ENCODE measurements at regions not wholly inside any gene's neighbourhood (a gene's known extent, or its start where the extent isn't known, plus 50 kb on each side); places are given as distances from the start of the nearest gene placed in this dataset.
"Not testable (repeated sequence)": the region's sequence is repeated elsewhere in the genome, so short reads cannot be mapped to it uniquely, and the experiment has no call there.

- Histone ChIP-seq H3K27ac (ENCODE audit: low read length) (no peak overlapping the region), H3K4me3 (ENCODE audit: low read length) (no peak overlapping the region), H3K27me3 (ENCODE audit: control insufficient read depth, insufficient read depth, low read length) (no peaks in the 10 kb centered on the region), H3K4me1 (ENCODE audit: control insufficient read depth, low read depth, low read length) (no peaks in the 10 kb centered on the region), H3K36me3 (ENCODE audit: control insufficient read depth, low read depth, low read length) (no peaks in the 10 kb centered on the region), H3K9ac (ENCODE audit: low read length) (no peak overlapping the region), H3K9me3 (ENCODE audit: control insufficient read depth, low read depth, low read length) (no peaks in the 10 kb centered on the region)
Measured at GRCh38 chr2:142291969-142292368, 161.2 kb upstream of the LRP1B start.

- H3K27me3 ChIP-seq (ENCODE audit: control insufficient read depth, insufficient read depth, low read length): no peaks in the 10 kb centered on the region
- H3K9me3 ChIP-seq (ENCODE audit: control insufficient read depth, low read depth, low read length): no peaks in the 10 kb centered on the region
- H3K4me1 ChIP-seq (ENCODE audit: control insufficient read depth, low read depth, low read length): no peaks in the 10 kb centered on the region
- H3K4me3 ChIP-seq (ENCODE audit: low read length): no peak overlapping the region
- no peaks in the 10 kb centered on the region for H3K36me3 ChIP-seq (ENCODE audit: control insufficient read depth, low read depth, low read length)
- H3K9ac ChIP-seq (ENCODE audit: low read length): no peak overlapping the region
- no peak overlapping the region for H3K27ac ChIP-seq (ENCODE audit: low read length)
Measured at GRCh38 chr2:142290931-142291330, 160.1 kb upstream of the LRP1B start.

GRCh38 chr2:142286618-142287017 is 155.8 kb upstream of the LRP1B start:
- no peaks in the 10 kb centered on the region for H3K36me3 ChIP-seq (ENCODE audit: control insufficient read depth, low read depth, low read length)

DNA sequence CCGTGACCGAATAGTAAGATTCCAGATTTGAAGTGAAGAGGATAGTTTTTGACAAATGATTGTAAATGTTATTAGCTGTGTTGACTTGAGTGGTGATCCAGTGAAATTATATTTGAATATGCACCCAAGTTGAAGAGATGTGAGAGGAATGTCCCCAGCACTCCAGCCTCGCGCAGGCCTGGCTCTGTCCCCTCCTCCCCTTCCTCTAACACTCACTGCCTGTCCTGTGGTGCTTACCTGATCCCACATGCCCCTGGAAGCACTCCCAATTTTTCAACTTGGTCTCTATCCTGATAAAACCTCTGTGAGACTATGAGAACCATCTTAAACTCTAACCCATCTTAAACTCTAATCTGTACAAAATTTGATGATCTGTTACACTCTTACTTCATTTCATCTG is 154.7 kb upstream of the LRP1B start:
- H3K27ac ChIP-seq (ENCODE audit: low read length): no peak overlapping the region
- no peaks in the 10 kb centered on the region for H3K36me3 ChIP-seq (ENCODE audit: control insufficient read depth, low read depth, low read length)

More at GRCh38 chr2:142286618-142287017, 155.8 kb upstream of the LRP1B start:
- H3K4me3 ChIP-seq (ENCODE audit: low read length): no peak overlapping the region
- no peaks in the 10 kb centered on the region for H3K27me3 ChIP-seq (ENCODE audit: control insufficient read depth, insufficient read depth, low read length)
- H3K4me1 ChIP-seq (ENCODE audit: control insufficient read depth, low read depth, low read length): no peaks in the 10 kb centered on the region
- H3K27ac ChIP-seq (ENCODE audit: low read length): no peak overlapping the region
- no peak overlapping the region for H3K9ac ChIP-seq (ENCODE audit: low read length)
- H3K9me3 ChIP-seq (ENCODE audit: control insufficient read depth, low read depth, low read length): no peaks in the 10 kb centered on the region

DNA sequence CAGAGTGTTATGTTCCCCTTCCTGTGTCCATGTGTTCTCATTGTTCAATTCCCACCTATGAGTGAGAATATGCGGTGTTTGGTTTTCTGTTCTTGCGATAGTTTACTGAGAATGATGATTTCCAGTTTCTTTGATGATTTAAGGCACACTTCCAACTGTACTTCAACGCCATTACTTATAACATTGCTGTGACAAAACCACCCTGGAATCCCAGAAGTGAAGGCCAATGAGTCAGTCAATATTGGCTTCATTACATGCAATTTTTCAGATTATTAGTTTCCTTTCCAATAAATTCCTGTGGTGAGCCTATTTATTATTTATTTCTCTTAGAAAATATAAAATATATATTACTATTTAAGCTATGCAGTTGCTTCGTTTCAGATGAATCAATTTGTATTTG is 153.5 kb upstream of the LRP1B start:
- not testable (repeated sequence) for H3K36me3 ChIP-seq (ENCODE audit: control insufficient read depth, low read depth, low read length); H3K27ac ChIP-seq (ENCODE audit: low read length); H3K9me3 ChIP-seq (ENCODE audit: control insufficient read depth, low read depth, low read length); H3K4me3 ChIP-seq (ENCODE audit: low read length); H3K27me3 ChIP-seq (ENCODE audit: control insufficient read depth, insufficient read depth, low read length); H3K4me1 ChIP-seq (ENCODE audit: control insufficient read depth, low read depth, low read length); H3K9ac ChIP-seq (ENCODE audit: low read length)

More for the DNA sequence above, 154.7 kb upstream of the LRP1B start:
- H3K27me3 ChIP-seq (ENCODE audit: control insufficient read depth, insufficient read depth, low read length): no peaks in the 10 kb centered on the region
- H3K4me1 ChIP-seq (ENCODE audit: control insufficient read depth, low read depth, low read length): no peaks in the 10 kb centered on the region
- no peaks in the 10 kb centered on the region for H3K9me3 ChIP-seq (ENCODE audit: control insufficient read depth, low read depth, low read length)
- no peak overlapping the region for H3K9ac ChIP-seq (ENCODE audit: low read length)
- H3K4me3 ChIP-seq (ENCODE audit: low read length): no peak overlapping the region

DNA sequence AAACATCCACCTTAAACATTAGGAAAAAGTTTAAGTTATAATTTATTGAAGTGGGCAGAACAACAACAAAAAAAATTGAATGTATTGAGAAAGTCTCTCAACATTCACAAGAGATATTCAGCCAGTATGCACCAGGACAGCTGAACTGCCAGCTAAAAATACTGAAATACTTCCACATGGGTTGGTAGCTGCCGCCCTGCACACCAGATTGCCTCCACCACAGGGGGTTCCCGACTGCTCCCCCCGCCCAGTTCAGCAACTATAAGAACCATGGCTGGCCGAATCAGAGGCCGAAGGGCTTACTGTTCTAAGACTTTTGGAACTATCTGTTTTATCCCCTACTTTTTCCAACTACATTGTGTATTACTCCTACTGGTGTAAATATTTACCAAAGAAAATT is 150.0 kb upstream of the LRP1B start:
- Histone ChIP-seq H3K36me3 (ENCODE audit: control insufficient read depth, low read depth, low read length) (no peaks in the 10 kb centered on the region), H3K27me3 (ENCODE audit: control insufficient read depth, insufficient read depth, low read length) (no peaks in the 10 kb centered on the region), H3K4me3 (ENCODE audit: low read length) (no peak overlapping the region), H3K27ac (ENCODE audit: low read length) (no peak overlapping the region), H3K9ac (ENCODE audit: low read length) (no peak overlapping the region), H3K4me1 (ENCODE audit: control insufficient read depth, low read depth, low read length) (no peaks in the 10 kb centered on the region), H3K9me3 (ENCODE audit: control insufficient read depth, low read depth, low read length) (peaks cover 7% of the 10 kb centered on the region)

DNA sequence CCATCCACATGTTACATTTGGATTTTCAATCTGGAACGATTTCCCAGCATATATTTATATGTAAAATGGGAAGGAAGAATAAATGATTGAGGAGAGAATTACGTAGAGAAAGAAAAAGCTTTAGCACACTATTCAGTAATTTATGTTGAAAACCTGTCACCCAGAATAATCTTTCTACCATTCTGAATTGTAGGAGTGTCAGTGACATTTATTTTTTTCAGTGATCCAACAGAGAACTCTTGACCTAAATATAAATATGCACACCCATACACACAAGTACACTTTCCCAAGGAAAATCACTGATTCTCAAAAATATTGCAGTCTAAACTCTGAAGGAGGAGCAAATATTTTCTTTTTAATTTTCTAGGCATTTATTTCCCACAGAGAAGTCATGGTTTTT is 140.2 kb upstream of the LRP1B start:
- H3K27ac ChIP-seq (ENCODE audit: low read length): no peak overlapping the region
- no peaks in the 10 kb centered on the region for H3K36me3 ChIP-seq (ENCODE audit: control insufficient read depth, low read depth, low read length)
- H3K27me3 ChIP-seq (ENCODE audit: control insufficient read depth, insufficient read depth, low read length): no peaks in the 10 kb centered on the region

DNA sequence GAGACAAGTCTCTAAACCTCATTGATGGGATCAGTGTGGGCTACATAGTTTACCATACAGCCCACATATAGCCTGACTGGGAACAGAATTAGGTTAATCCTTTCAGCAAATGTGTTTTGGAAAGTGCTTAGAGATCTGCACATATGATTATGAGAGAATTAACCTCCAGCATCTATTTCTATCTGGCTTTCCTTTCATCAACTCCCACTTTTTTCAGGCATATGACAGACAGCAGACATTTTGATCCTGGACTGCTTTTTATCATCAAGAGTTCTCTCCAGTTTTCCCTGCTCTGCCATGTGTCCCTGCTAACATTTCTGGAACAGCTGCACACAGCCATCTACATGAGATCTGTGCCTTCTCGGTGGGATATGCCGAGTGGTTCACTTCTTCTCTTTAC is 139.5 kb upstream of the LRP1B start:
- no peak overlapping the region for H3K9ac ChIP-seq (ENCODE audit: low read length)
- H3K4me1 ChIP-seq (ENCODE audit: control insufficient read depth, low read depth, low read length): no peaks in the 10 kb centered on the region
- H3K27me3 ChIP-seq (ENCODE audit: control insufficient read depth, insufficient read depth, low read length): no peaks in the 10 kb centered on the region
- H3K27ac ChIP-seq (ENCODE audit: low read length): no peak overlapping the region
- no peaks in the 10 kb centered on the region for H3K9me3 ChIP-seq (ENCODE audit: control insufficient read depth, low read depth, low read length)
- H3K4me3 ChIP-seq (ENCODE audit: low read length): no peak overlapping the region
- no peaks in the 10 kb centered on the region for H3K36me3 ChIP-seq (ENCODE audit: control insufficient read depth, low read depth, low read length)

More for the DNA sequence above, 140.2 kb upstream of the LRP1B start:
- Histone ChIP-seq H3K4me3 (ENCODE audit: low read length) (no peak overlapping the region), H3K4me1 (ENCODE audit: control insufficient read depth, low read depth, low read length) (no peaks in the 10 kb centered on the region), H3K9me3 (ENCODE audit: control insufficient read depth, low read depth, low read length) (no peaks in the 10 kb centered on the region), H3K9ac (ENCODE audit: low read length) (no peak overlapping the region)

- no peaks in the 10 kb centered on the region for H3K36me3 ChIP-seq (ENCODE audit: control insufficient read depth, low read depth, low read length)
- H3K4me3 ChIP-seq (ENCODE audit: low read length): no peak overlapping the region
- no peak overlapping the region for H3K27ac ChIP-seq (ENCODE audit: low read length)
Measured at GRCh38 chr2:142259356-142259755, 128.5 kb upstream of the LRP1B start.

DNA sequence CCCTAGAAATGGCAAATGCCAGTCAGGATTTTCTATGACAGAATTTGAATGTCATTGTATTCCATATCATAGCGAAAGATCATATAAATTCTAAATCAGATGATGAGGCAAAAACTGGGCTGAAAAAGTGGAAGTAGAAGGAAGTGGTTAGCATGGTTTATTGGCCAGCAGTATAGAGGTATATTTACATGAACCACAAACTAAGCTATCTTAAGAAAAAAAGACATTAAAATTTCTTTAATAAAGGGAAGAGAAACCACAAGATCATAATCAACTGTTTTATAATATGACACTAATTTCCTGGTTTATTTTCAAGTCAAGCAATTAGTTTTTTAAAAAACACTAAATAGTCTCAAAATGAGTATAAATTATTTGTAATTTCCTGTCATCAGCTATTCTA is 123.2 kb upstream of the LRP1B start:
- H3K36me3 ChIP-seq (ENCODE audit: control insufficient read depth, low read depth, low read length): no peaks in the 10 kb centered on the region
- no peak overlapping the region for H3K9ac ChIP-seq (ENCODE audit: low read length)
- H3K4me1 ChIP-seq (ENCODE audit: control insufficient read depth, low read depth, low read length): no peaks in the 10 kb centered on the region
- H3K9me3 ChIP-seq (ENCODE audit: control insufficient read depth, low read depth, low read length): no peaks in the 10 kb centered on the region
- H3K4me3 ChIP-seq (ENCODE audit: low read length): no peak overlapping the region
- H3K27me3 ChIP-seq (ENCODE audit: control insufficient read depth, insufficient read depth, low read length): no peaks in the 10 kb centered on the region
- H3K27ac ChIP-seq (ENCODE audit: low read length): no peak overlapping the region

More at GRCh38 chr2:142259356-142259755, 128.5 kb upstream of the LRP1B start:
- Histone ChIP-seq H3K9me3 (ENCODE audit: control insufficient read depth, low read depth, low read length) (no peaks in the 10 kb centered on the region), H3K27me3 (ENCODE audit: control insufficient read depth, insufficient read depth, low read length) (no peaks in the 10 kb centered on the region), H3K9ac (ENCODE audit: low read length) (no peak overlapping the region), H3K4me1 (ENCODE audit: control insufficient read depth, low read depth, low read length) (no peaks in the 10 kb centered on the region)

DNA sequence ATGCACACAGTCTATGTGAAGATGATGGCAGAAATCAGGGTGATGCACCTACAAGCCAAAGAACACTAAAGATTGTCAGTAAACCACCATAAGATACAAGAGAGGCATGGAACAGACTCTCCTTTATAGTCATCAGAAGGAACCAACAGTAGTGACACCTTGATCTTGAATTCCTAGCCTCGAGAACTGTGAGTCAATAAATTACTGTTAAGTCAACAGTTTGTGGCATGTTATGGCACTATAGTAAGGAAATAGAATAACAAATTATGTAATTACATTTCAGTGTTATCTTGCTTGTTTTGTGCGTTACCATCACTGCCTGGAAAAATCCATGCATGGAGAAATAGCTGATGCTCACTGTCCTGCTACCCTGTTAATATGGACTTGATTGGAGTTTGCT is 110.2 kb upstream of the LRP1B start:
- Histone ChIP-seq H3K36me3 (ENCODE audit: control insufficient read depth, low read depth, low read length) (no peaks in the 10 kb centered on the region), H3K9ac (ENCODE audit: low read length) (no peak overlapping the region), H3K27me3 (ENCODE audit: control insufficient read depth, insufficient read depth, low read length) (no peaks in the 10 kb centered on the region), H3K27ac (ENCODE audit: low read length) (no peak overlapping the region), H3K4me1 (ENCODE audit: control insufficient read depth, low read depth, low read length) (peaks cover 5% of the 10 kb centered on the region), H3K9me3 (ENCODE audit: control insufficient read depth, low read depth, low read length) (no peaks in the 10 kb centered on the region), H3K4me3 (ENCODE audit: low read length) (no peak overlapping the region)

- H3K27ac ChIP-seq (ENCODE audit: low read length): no peak overlapping the region
- no peak overlapping the region for H3K9ac ChIP-seq (ENCODE audit: low read length)
Measured at GRCh38 chr2:142236181-142236580, 105.4 kb upstream of the LRP1B start.

More at GRCh38 chr2:142236181-142236580, 105.4 kb upstream of the LRP1B start:
- H3K36me3 ChIP-seq (ENCODE audit: control insufficient read depth, low read depth, low read length): no peaks in the 10 kb centered on the region
- H3K9me3 ChIP-seq (ENCODE audit: control insufficient read depth, low read depth, low read length): no peaks in the 10 kb centered on the region
- H3K27me3 ChIP-seq (ENCODE audit: control insufficient read depth, insufficient read depth, low read length): no peaks in the 10 kb centered on the region
- no peak overlapping the region for H3K4me3 ChIP-seq (ENCODE audit: low read length)
- H3K4me1 ChIP-seq (ENCODE audit: control insufficient read depth, low read depth, low read length): peaks cover 5% of the 10 kb centered on the region

Measured in iPS-18a (cell line).